Activated CD8-positive, alpha-beta T cell treated with anti-CD3 and anti-CD28 coated beads for 36 hours (primary cell): ENCODE measurements at regions not wholly inside any gene's neighbourhood (a gene's known extent, or its start where the extent isn't known, plus 50 kb on each side); places are given as distances from the start of the nearest gene placed in this dataset.
"Not testable (repeated sequence)": the region's sequence is repeated elsewhere in the genome, so short reads cannot be mapped to it uniquely, and the experiment has no call there.

Experiments
- ATAC-seq: fragments of 200-7000 bp; cut with Tn5 transposase; one replicate; pipeline ENCODE4 v1.10.0; 2021; ENCODE audit warnings: mild to moderate bottlenecking, moderate library complexity
- CTCF ChIA-PET: fragments of 350-600 bp; sonication (Branson Sonifier 250); formaldehyde crosslinking; loops from one replicate; lab custom pipeline; 2021; ENCODE audit warnings: antibody characterized with exemption; lab: Charles Lee
- POLR2A ChIA-PET: fragments of 350-600 bp; sonication (Branson Sonifier 250); formaldehyde crosslinking; loops from one replicate; lab custom pipeline; 2021; ENCODE audit warnings: antibody characterized with exemption; lab: Charles Lee
- DNase-seq: peaks from one replicate; pipeline ENCODE4 v3.0.0-alpha.2; 2020
- H3K27ac Mint-ChIP-seq: one replicate; pipeline ENCODE4 v1.8.0; 2021; ENCODE audit warnings: mild to moderate bottlenecking, mixed read lengths
- H3K27me3 Mint-ChIP-seq: one replicate; pipeline ENCODE4 v1.8.0; 2021; ENCODE audit warnings: mixed read lengths
- H3K36me3 Mint-ChIP-seq: one replicate; pipeline ENCODE4 v1.8.0; 2021; ENCODE audit warnings: low read depth, mixed read lengths
- H3K4me1 Mint-ChIP-seq: one replicate; pipeline ENCODE4 v1.8.0; 2021; ENCODE audit warnings: low read depth, mixed read lengths
- H3K4me3 Mint-ChIP-seq: one replicate; pipeline ENCODE4 v1.8.0; 2021; ENCODE audit warnings: mild to moderate bottlenecking, moderate library complexity, mixed read lengths
- H3K9me3 Mint-ChIP-seq: one replicate; pipeline ENCODE4 v1.8.0; 2021; ENCODE audit warnings: mixed read lengths
- intact Hi-C: fragments of 100-400 bp; cut with micrococcal nuclease; formaldehyde crosslinking; loops from one replicate; pipeline ENCODE4 v1.10.0; 2022
- TF ChIP-seq, protein P1 (sequence below): fragments of 200-600 bp; IDR thresholded peaks from one replicate; pipeline ENCODE4 v1.8.0; 2022; ENCODE audit warnings: antibody characterized with exemption, mild to moderate bottlenecking

DNA sequence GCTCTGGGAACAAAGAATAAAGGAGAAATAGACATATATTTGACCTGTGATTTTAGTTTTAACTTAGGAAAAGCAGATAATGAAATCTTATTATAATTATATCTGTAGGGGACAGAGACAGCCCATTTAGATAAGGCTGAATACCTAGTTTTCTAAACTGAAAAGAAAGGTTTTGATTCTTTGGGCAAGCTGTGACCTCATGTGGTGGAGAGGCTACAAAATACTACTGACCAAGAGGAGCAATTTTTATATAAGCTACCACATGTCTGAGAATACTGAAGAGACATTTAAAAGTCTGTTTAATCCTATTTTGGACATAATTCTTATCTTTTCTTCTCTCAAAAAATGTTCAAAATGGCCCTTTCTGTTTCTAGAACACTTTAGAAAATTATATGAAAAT, 271.0 kb downstream of the MTERF1 start:
- intact Hi-C loops = no loop called here
- TF ChIP-seq, protein P1, sequence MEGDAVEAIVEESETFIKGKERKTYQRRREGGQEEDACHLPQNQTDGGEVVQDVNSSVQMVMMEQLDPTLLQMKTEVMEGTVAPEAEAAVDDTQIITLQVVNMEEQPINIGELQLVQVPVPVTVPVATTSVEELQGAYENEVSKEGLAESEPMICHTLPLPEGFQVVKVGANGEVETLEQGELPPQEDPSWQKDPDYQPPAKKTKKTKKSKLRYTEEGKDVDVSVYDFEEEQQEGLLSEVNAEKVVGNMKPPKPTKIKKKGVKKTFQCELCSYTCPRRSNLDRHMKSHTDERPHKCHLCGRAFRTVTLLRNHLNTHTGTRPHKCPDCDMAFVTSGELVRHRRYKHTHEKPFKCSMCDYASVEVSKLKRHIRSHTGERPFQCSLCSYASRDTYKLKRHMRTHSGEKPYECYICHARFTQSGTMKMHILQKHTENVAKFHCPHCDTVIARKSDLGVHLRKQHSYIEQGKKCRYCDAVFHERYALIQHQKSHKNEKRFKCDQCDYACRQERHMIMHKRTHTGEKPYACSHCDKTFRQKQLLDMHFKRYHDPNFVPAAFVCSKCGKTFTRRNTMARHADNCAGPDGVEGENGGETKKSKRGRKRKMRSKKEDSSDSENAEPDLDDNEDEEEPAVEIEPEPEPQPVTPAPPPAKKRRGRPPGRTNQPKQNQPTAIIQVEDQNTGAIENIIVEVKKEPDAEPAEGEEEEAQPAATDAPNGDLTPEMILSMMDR = no peak

DNA sequence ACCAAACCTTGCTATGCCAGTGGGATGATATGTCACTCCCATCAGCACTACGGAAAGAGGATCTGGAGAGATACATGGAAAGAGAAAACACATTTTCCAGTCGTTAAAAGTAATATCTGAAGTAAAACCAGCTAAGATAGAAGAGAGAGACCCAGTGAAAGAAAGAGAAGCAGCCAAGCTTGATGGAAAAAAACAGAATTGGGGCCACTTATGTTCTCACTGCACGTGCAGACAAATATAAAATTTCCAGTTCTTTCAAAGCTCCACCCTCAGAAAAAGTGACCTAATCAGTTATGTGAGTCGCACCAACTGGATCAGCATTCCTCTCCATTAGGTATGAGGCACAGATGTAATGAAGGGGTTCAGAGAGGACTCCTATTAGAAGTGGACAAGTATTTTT, 266.1 kb downstream of the MTERF1 start:
- no peaks in the 10 kb centered on the region for H3K36me3 Mint-ChIP-seq
- no peaks in the 10 kb centered on the region for H3K9me3 Mint-ChIP-seq
- intact Hi-C loops = no loop called here
- ChIA-PET CTCF (no interaction called here), POLR2A (no interaction called here)
- no peak for ATAC-seq
- H3K27me3 Mint-ChIP-seq = no peaks in the 10 kb centered on the region
- TF ChIP-seq, protein P1 = no peak
- no peak overlapping the region for H3K27ac Mint-ChIP-seq
- no peaks in the 10 kb centered on the region for H3K4me1 Mint-ChIP-seq
- DNase-seq = no peak
- no peak overlapping the region for H3K4me3 Mint-ChIP-seq

More for the DNA sequence above, 271.0 kb downstream of the MTERF1 start:
- no peaks in the 10 kb centered on the region for H3K36me3 Mint-ChIP-seq
- H3K27me3 Mint-ChIP-seq = no peaks in the 10 kb centered on the region
- DNase-seq (no peak), ATAC-seq (no peak)
- no peaks in the 10 kb centered on the region for H3K4me1 Mint-ChIP-seq
- no peak overlapping the region for H3K27ac Mint-ChIP-seq
- ChIA-PET POLR2A (no interaction called here), CTCF (no interaction called here)
- H3K9me3 Mint-ChIP-seq = no peaks in the 10 kb centered on the region
- no peak overlapping the region for H3K4me3 Mint-ChIP-seq

- Mint-ChIP-seq H3K27ac (no peak overlapping the region), H3K4me3 (no peak overlapping the region), H3K27me3 (no peaks in the 10 kb centered on the region), H3K36me3 (no peaks in the 10 kb centered on the region), H3K4me1 (no peaks in the 10 kb centered on the region), H3K9me3 (no peaks in the 10 kb centered on the region)
- ChIA-PET CTCF (no interaction called here), POLR2A (interaction anchor here (1.0 kb wide), 1 partner anchor 9 kb away, joined by 3 read pairs; no protein-coding TSS in a partner anchor)
- no peak for DNase-seq
- no peak for ATAC-seq
- TF ChIP-seq, protein P1 = no peak
- intact Hi-C loops = no loop called here
These were observed 261.4 kb downstream of the MTERF1 start for GRCh38 chr7:91618776-91619765.

DNA sequence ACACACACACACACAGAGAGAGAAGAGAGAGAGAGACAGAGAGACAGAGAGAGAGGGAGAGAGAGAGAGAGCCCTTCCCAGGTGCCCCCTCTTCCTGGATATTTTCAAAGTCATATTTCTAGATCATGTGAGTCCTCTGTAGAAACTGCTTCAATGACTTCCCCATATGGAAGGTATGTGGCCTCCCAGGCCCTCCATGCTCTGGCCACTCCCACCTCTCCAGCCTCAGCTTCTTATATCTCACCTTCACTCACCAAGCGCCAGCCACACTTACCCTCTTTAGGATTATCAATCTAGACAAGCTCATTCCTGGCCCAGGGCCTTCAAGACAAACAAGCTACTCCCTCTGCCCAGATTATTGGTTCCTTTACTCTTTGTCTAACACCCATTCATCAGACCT, 259.7 kb downstream of the MTERF1 start:
- H3K27me3 Mint-ChIP-seq = peaks cover 4% of the 10 kb centered on the region
- intact Hi-C loops = no loop called here
- no peaks in the 10 kb centered on the region for H3K9me3 Mint-ChIP-seq
- H3K36me3 Mint-ChIP-seq = no peaks in the 10 kb centered on the region
- no peaks in the 10 kb centered on the region for H3K4me1 Mint-ChIP-seq
- CTCF ChIA-PET = no interaction called here
- H3K4me3 Mint-ChIP-seq = no peak overlapping the region
- POLR2A ChIA-PET = no interaction called here
- TF ChIP-seq, protein P1 = no peak
- H3K27ac Mint-ChIP-seq = no peak overlapping the region
- ATAC-seq = no peak
- DNase-seq = no peak

GRCh38 chr7:91627324-91627723, 253.2 kb downstream of the MTERF1 start:
- intact Hi-C loops, H3K9me3 Mint-ChIP-seq, H3K4me1 Mint-ChIP-seq, H3K36me3 Mint-ChIP-seq, H3K27ac Mint-ChIP-seq, CTCF ChIA-PET, ATAC-seq, POLR2A ChIA-PET, DNase-seq, H3K27me3 Mint-ChIP-seq, H3K4me3 Mint-ChIP-seq: not testable (repeated sequence)
